ENCODE measurements at regions not wholly inside any gene's neighbourhood (a gene's known extent, or its start where the extent isn't known, plus 50 kb on each side); places are given as distances from the start of the nearest gene placed in this dataset.

GRCh38 chr12:127900386-127900785, 366.6 kb upstream of the TMEM132C start:
- DNase-seq = no peak

GRCh38 chr12:127903146-127903545, 363.8 kb upstream of the TMEM132C start:
- DNase-seq = no peak

GRCh38 chr12:127909041-127909440, 357.9 kb upstream of the TMEM132C start:
- no peak for DNase-seq

GRCh38 chr12:127911291-127911690, 355.7 kb upstream of the TMEM132C start:
- no peak for DNase-seq

- DNase-seq = no peak
Observed at GRCh38 chr12:127912035-127912665, 354.8 kb upstream of the TMEM132C start.

- no peak for DNase-seq
Observed at GRCh38 chr12:127923501-127923900, 343.5 kb upstream of the TMEM132C start.

GRCh38 chr12:127925971-127926370, 341.0 kb upstream of the TMEM132C start:
- no peak for DNase-seq

GRCh38 chr12:127928178-127928577, 338.8 kb upstream of the TMEM132C start:
- DNase-seq = no peak

- DNase-seq = no peak
Observed at GRCh38 chr12:127928615-127929571, 338.1 kb upstream of the TMEM132C start.

GRCh38 chr12:127930122-127930521, 336.8 kb upstream of the TMEM132C start:
- no peak for DNase-seq

- DNase-seq = no peak
Observed at GRCh38 chr12:127934409-127934808, 332.6 kb upstream of the TMEM132C start.

GRCh38 chr12:127936463-127936862, 330.5 kb upstream of the TMEM132C start:
- no peak for DNase-seq

GRCh38 chr12:127941332-127941731, 325.6 kb upstream of the TMEM132C start:
- no peak for DNase-seq

GRCh38 chr12:127942981-127943380, 324.0 kb upstream of the TMEM132C start:
- DNase-seq = no peak

- no peak for DNase-seq
Observed at GRCh38 chr12:127943481-127944210, 323.3 kb upstream of the TMEM132C start.

GRCh38 chr12:127944211-127944899, 322.6 kb upstream of the TMEM132C start:
- no peak for DNase-seq

GRCh38 chr12:127957001-127957660, 309.8 kb upstream of the TMEM132C start:
- DNase-seq = no peak

GRCh38 chr12:127962303-127962702, 304.7 kb upstream of the TMEM132C start:
- no peak for DNase-seq

- no peak for DNase-seq
Observed at GRCh38 chr12:127963933-127964332, 303.0 kb upstream of the TMEM132C start.

- no peak for DNase-seq
Observed at GRCh38 chr12:127964717-127965116, 302.3 kb upstream of the TMEM132C start.

- DNase-seq = no peak
Observed at GRCh38 chr12:127966331-127966730, 300.6 kb upstream of the TMEM132C start.

GRCh38 chr12:127970491-127970890, 296.5 kb upstream of the TMEM132C start:
- no peak for DNase-seq
